Pulmonary artery endothelial cell (primary cell): ENCODE measurements at regions not wholly inside any gene's neighbourhood (a gene's known extent, or its start where the extent isn't known, plus 50 kb on each side); places are given as distances from the start of the nearest gene placed in this dataset.

Experiments
- DNase-seq: peaks from one replicate; pipeline ENCODE4 v3.0.0-alpha.2; 2011; ENCODE audit warnings: low read depth, low spot score

GRCh38 chr2:105652014-105652796, 92.5 kb upstream of the NCK2 start:
- no peak for DNase-seq

GRCh38 chr2:105649534-105649933, 95.2 kb upstream of the NCK2 start:
- no peak for DNase-seq

- no peak for DNase-seq
Measured at GRCh38 chr2:105647731-105648130, 97.0 kb upstream of the NCK2 start.

- DNase-seq, result no peak
Measured at GRCh38 chr2:105646774-105647076, 98.0 kb upstream of the NCK2 start.

GRCh38 chr2:105645938-105646773, 98.6 kb upstream of the NCK2 start:
- DNase-seq, result no peak

- DNase-seq, result no peak
Measured at GRCh38 chr2:105645031-105645937, 99.4 kb upstream of the NCK2 start.

GRCh38 chr2:105644174-105644980, 100.3 kb upstream of the NCK2 start:
- DNase-seq, result no peak

- no peak for DNase-seq
Measured at GRCh38 chr2:105643405-105644173, 101.1 kb upstream of the NCK2 start.

- DNase-seq, result no peak
Measured at GRCh38 chr2:105641389-105641811, 103.3 kb upstream of the NCK2 start.

- no peak for DNase-seq
Measured at GRCh38 chr2:105640246-105640645, 104.5 kb upstream of the NCK2 start.

GRCh38 chr2:105636109-105636740, 108.5 kb upstream of the NCK2 start:
- no peak for DNase-seq

- no peak for DNase-seq
Measured at GRCh38 chr2:105635564-105635963, 109.1 kb upstream of the NCK2 start.

- DNase-seq, result no peak
Measured at GRCh38 chr2:105634198-105634597, 110.5 kb upstream of the NCK2 start.

- no peak for DNase-seq
Measured at GRCh38 chr2:105631922-105632321, 112.8 kb upstream of the NCK2 start.

GRCh38 chr2:105631011-105631410, 113.7 kb upstream of the NCK2 start:
- no peak for DNase-seq

GRCh38 chr2:105629634-105630033, 115.1 kb upstream of the NCK2 start:
- no peak for DNase-seq

GRCh38 chr2:105627534-105627933, 117.2 kb upstream of the NCK2 start:
- DNase-seq, result no peak

- DNase-seq, result no peak
Measured at GRCh38 chr2:105626966-105627340, 117.8 kb upstream of the NCK2 start.

- DNase-seq, result no peak
Measured at GRCh38 chr2:105626212-105626965, 118.3 kb upstream of the NCK2 start.
